ENCODE measurements at regions not wholly inside any gene's neighbourhood (a gene's known extent, or its start where the extent isn't known, plus 50 kb on each side); places are given as distances from the start of the nearest gene placed in this dataset.
"Not testable (repeated sequence)": the region's sequence is repeated elsewhere in the genome, so short reads cannot be mapped to it uniquely, and the experiment has no call there.

GRCh38 chr12:124070394-124071074 lies 97.5 kb downstream of the ZNF664 start:
- DNase-seq (ENCODE audit: low read depth, low spot score) = not testable (repeated sequence)

DNA sequence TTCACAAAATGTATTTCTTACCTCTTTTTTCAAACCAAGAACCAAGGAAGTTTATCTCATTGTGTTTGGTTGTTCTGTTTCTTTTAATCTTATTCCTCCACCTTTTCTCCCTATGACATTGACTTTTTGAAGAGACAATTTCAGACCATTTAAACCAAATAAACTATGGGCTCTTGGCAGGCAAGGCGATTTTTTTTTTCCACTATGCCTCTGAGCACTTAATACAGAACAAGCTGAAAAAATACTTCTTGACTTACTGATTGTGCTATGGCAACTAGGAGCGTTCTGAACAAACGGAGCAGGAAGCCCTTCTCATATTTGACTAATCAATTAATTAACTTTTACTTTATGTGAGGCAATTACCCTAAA lies 98.0 kb downstream of the ZNF664 start:
- DNase-seq (ENCODE audit: low read depth, low spot score) = no peak

GRCh38 chr12:124073356-124074035 lies 100.5 kb downstream of the ZNF664 start:
- DNase-seq (ENCODE audit: low read depth, low spot score) = no peak

GRCh38 chr12:124075841-124076240 lies 102.8 kb downstream of the ZNF664 start:
- no peak for DNase-seq (ENCODE audit: low read depth, low spot score)

- no peak for DNase-seq (ENCODE audit: low read depth, low spot score)
Measured at GRCh38 chr12:124077701-124078100, 104.7 kb downstream of the ZNF664 start.

- DNase-seq (ENCODE audit: low read depth, low spot score) = no peak
Measured at GRCh38 chr12:124078800-124079199, 105.8 kb downstream of the ZNF664 start.

DNA sequence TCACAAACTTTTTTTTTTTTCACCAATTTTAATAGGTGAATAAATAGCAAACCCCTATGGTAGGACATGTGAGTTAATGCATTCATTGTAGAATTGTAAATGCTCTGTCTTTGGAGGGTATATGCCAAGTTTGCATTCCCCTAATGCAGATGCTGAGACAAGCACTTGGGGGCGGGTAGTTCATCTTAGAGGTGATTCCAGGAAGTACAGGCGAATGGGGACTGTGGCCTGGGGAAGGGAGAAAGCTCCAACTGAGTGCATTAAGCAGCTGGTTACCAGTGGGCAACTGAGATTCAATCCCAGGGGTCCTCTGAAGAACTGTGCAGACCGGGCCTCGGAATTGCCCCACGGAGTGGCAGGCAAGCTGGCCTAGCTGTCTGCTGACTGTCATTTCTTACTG lies 107.6 kb downstream of the ZNF664 start:
- DNase-seq (ENCODE audit: low read depth, low spot score) = no peak

GRCh38 chr12:124082012-124082411 lies 109.0 kb downstream of the ZNF664 start:
- no peak for DNase-seq (ENCODE audit: low read depth, low spot score)

GRCh38 chr12:124082687-124083086 lies 109.7 kb downstream of the ZNF664 start:
- DNase-seq (ENCODE audit: low read depth, low spot score) = no peak

- DNase-seq (ENCODE audit: low read depth, low spot score) = no peak
Measured at GRCh38 chr12:124083708-124084107, 110.7 kb downstream of the ZNF664 start.

DNA sequence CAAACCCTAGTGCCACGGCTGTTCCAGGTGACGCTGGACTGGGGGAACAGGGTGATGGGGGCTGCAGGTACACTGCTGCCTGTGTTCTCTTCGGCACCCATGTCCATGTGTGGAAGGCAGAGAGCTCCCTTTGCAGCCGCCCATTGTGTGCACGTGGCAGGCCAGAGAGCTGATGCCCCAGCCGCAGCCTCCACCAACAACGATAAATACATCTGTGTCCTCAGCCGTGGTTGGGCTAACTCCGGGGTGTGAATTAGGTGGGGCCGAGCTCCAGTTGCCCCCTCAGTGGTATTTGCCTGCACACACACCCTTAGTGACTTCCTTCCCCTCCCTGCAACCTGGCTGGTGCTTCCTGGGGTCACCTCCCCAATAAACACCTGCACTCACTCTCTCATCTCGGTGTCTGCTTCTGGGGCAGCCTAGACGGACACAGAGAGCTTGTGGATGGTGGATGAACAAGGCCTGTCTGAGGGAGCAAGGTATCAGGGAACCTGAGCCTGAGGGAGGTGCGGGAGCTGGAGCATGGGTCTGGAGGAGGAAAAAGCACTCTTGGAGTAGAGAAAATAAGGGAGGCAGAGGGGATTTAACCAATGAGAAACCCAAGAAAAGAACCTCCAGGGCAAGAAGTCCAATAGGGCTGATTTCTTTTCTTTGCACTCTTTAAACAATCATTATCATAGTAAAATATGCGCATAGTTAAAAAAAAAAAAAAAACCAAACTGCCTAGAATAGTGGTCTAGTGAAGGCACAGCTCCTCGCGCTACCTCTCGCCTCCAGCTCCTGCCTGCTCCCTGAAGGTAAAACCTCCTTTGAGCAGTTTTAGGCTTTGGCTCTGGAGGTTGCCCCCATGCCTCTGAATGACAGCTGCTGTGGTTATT lies 112.6 kb downstream of the ZNF664 start:
- DNase-seq (ENCODE audit: low read depth, low spot score) = no peak

DNA sequence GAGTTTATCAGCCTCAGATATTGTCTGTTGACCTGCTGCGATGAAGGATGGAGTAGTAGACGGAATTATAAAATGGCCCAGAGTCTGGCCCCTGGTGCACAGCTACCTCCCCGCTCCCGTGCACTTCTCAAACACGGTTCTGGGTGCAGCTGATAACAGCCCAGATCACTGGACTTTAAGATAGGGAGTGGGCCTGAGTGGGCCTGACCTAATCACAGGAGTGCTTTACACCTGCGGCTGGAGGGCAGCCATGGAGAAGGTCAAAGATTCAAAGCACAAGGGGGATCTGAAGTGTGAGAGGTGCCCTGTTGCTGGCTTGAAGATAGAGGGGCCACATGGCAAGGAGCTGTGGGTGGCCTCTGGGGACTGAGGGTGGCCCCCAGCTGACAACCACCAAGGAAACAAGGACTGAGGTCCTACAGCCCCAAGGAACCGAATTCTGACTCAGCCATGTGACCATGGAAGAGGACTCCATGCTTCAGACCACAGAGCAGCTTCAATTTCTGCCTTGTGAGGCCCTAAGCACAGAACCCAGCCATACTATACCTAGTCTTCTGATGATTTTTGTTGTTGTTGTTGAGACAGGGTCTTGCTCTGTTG lies 113.4 kb downstream of the ZNF664 start:
- no peak for DNase-seq (ENCODE audit: low read depth, low spot score)

DNA sequence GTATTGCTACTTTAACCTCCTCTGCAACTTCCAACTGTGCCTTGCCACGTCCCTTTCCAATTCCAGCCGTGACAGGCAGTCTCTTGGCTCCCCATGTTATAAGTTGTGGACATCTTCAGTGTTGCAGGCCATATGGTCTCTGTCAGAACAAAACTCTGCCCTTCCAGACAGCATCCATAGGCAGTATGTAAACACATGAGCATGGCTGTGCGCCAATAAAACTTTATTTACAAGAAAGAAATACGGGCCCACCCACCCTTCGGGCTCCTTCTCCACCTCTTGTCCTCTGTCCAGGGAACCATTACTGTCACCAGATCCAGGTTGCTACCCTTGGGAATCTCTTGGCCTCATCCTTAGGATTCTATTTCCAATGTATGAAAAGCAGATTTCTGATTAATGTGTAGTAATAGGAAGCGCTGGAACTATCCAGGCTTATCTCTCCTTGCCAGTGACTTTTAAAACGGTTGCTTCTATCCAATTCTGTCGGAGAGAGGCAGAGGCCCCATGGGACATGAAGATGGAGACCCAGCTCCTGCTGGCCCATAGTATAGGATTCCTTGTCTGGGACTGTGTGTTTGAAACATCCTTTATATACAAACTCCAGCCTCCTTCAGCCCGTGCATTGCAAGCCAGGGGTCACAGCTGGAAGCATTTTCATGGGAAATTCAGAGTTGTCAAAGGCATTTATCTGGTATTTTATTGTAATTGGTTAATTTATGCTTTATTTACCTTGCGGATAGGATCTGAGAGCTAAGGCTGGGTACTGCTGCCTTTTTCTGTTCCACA lies 114.4 kb downstream of the ZNF664 start:
- DNase-seq (ENCODE audit: low read depth, low spot score) = no peak

DNA sequence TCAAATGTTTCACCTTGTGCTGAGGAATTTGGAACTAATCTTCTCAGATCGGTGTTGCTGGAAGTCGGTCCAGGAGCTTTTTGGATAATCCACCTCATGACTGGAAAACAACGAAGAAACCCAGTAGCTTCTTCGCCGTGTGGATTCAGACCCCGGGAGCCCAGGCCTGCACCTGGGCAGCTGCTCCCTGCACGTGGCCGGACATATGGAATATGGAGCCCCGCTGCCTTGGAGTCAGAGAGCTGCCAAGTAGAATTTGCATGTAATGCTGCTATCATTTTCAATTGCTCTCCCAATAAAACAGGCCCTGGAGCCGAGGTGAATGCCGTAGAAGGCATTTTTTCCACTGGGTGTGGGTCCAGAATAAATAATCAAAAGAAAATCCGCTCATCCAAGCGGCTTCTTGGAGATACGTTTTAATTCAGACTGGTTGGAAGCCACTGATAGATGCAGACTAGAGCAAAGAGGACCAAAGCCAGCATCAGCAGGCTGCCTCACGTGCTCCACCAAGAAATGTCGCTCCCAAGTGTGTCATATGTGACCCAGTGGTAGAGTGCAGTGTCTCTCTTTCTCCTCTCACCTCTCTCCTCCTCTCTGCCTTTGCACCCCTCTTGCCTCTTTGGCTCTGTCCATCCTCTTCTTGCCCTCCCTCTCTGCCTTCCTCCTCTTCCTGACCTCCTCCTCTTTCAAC lies 115.3 kb downstream of the ZNF664 start:
- no peak for DNase-seq (ENCODE audit: low read depth, low spot score)

- DNase-seq (ENCODE audit: low read depth, low spot score) = not testable (repeated sequence)
Measured at GRCh38 chr12:124089181-124089914, 116.3 kb downstream of the ZNF664 start.

- no peak for DNase-seq (ENCODE audit: low read depth, low spot score)
Measured at GRCh38 chr12:124091835-124092234, 118.8 kb downstream of the ZNF664 start.

GRCh38 chr12:124092532-124092931 lies 119.5 kb downstream of the ZNF664 start:
- not testable (repeated sequence) for DNase-seq (ENCODE audit: low read depth, low spot score)

DNA sequence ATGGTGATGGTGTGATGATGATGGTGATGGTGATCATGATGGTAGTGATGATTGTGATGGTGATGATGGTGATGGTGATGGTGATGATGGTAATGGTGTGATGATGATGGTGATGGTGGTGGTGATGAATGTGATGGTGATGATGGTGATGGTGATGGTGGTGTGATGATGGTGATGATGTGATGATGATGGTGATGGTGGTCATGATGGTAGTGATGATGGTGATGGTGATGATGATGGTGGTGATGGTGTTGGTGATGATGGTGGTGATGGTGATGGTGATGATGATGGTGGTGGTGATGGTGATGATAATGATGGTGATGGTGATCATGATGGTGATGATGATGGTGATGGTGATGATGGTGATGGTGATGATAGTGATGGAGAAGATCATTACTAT lies 120.3 kb downstream of the ZNF664 start:
- DNase-seq (ENCODE audit: low read depth, low spot score) = no peak

- no peak for DNase-seq (ENCODE audit: low read depth, low spot score)
Measured at GRCh38 chr12:124094188-124094587, 121.2 kb downstream of the ZNF664 start.

- no peak for DNase-seq (ENCODE audit: low read depth, low spot score)
Measured at GRCh38 chr12:124094733-124095132, 121.7 kb downstream of the ZNF664 start.
